ENCODE measurements at regions not wholly inside any gene's neighbourhood (a gene's known extent, or its start where the extent isn't known, plus 50 kb on each side); places are given as distances from the start of the nearest gene placed in this dataset.

- H3K4me1 ChIP-seq (replicated peaks in 1 of 2) = no peaks in the 10 kb centered on the region
- WGBS, 4 donors = 32 to 91% (median 76%) methylated on average over 3 of the region's 3 CpGs
- no peak overlapping the region for H3K4me3 ChIP-seq
Measured at GRCh38 chr21:35686156-35686555, 374.2 kb downstream of the SETD4 start.

GRCh38 chr21:35683664-35684304, 376.5 kb downstream of the SETD4 start:
- WGBS, 4 donors = 89 to 91% (median 89%) methylated on average over 3 of the region's 3 CpGs
- Histone ChIP-seq H3K27me3 (no peaks in the 10 kb centered on the region), H3K4me3 (no peak overlapping the region), H3K27ac (no peak overlapping the region), H3K36me3 (replicated peaks in 1 of 2) (no peaks in the 10 kb centered on the region), H3K9me3 (replicated peaks in 1 of 3) (no peaks in the 10 kb centered on the region), H3K4me1 (replicated peaks in 1 of 2) (no peaks in the 10 kb centered on the region)
- DNase-seq = no peak
- TF ChIP-seq POLR2A (IDR thresholded peaks at IDR 0.05) (no peak), CTCF (IDR thresholded peaks at IDR 0.05) (no peak)
- intact Hi-C loops (cut with DNase I) = no loop called here

More at GRCh38 chr21:35686156-35686555, 374.2 kb downstream of the SETD4 start:
- Histone ChIP-seq H3K27me3 (no peaks in the 10 kb centered on the region), H3K36me3 (replicated peaks in 1 of 2) (no peaks in the 10 kb centered on the region), H3K9me3 (replicated peaks in 1 of 3) (no peaks in the 10 kb centered on the region), H3K27ac (no peak overlapping the region)
- intact Hi-C loops (cut with DNase I) = no loop called here
- DNase-seq = no peak
- TF ChIP-seq POLR2A (IDR thresholded peaks at IDR 0.05) = no peak
- no peak for TF ChIP-seq CTCF (IDR thresholded peaks at IDR 0.05)

- no peaks in the 10 kb centered on the region for H3K36me3 ChIP-seq (replicated peaks in 1 of 2)
- no peak for TF ChIP-seq POLR2A (IDR thresholded peaks at IDR 0.05)
- TF ChIP-seq CTCF (IDR thresholded peaks at IDR 0.05) = no peak
- no peak overlapping the region for H3K4me3 ChIP-seq
- H3K27ac ChIP-seq = no peak overlapping the region
- no peak for DNase-seq
- 76 to 87% (median 83%) methylated on average over 2 of the region's 2 CpGs for WGBS, 4 donors
- H3K9me3 ChIP-seq (replicated peaks in 1 of 3) = no peaks in the 10 kb centered on the region
- intact Hi-C loops (cut with DNase I) = no loop called here
- no peaks in the 10 kb centered on the region for H3K4me1 ChIP-seq (replicated peaks in 1 of 2)
- no peaks in the 10 kb centered on the region for H3K27me3 ChIP-seq
Measured at GRCh38 chr21:35682904-35683549, 377.3 kb downstream of the SETD4 start.

DNA sequence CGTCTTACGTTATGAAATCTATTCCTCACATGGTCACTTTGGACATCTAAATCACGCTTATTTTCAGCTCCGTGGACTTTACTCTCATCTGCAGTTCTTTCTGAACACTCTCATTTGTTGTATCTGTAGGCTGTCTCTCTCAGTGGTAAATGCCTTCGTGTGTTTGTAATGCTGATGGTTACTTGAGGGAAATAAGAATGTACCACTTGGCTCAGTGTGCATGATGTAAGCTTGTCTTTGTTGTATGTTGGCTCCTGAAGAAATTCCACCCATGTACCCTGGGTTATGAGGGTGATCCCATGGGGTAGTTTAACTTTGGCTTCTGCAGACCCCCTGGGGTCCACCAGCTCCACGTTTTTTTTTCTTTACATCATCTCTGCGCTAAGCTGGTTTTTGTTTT, 378.4 kb downstream of the SETD4 start:
- no peaks in the 10 kb centered on the region for H3K27me3 ChIP-seq
- H3K4me3 ChIP-seq = no peak overlapping the region
- no peaks in the 10 kb centered on the region for H3K36me3 ChIP-seq (replicated peaks in 1 of 2)
- intact Hi-C loops (cut with DNase I) = no loop called here
- H3K9me3 ChIP-seq (replicated peaks in 1 of 3) = no peaks in the 10 kb centered on the region
- H3K27ac ChIP-seq = no peak overlapping the region
- no peak for DNase-seq
- no peaks in the 10 kb centered on the region for H3K4me1 ChIP-seq (replicated peaks in 1 of 2)
- no peak for TF ChIP-seq POLR2A (IDR thresholded peaks at IDR 0.05)
- no peak for TF ChIP-seq CTCF (IDR thresholded peaks at IDR 0.05)
- 80 to 87% (median 85%) methylated on average over 7 of the region's 7 CpGs for WGBS, 4 donors

All from adrenal gland (tissue), 9 donors.